Heart left ventricle (tissue), 16 donors: ENCODE measurements at regions not wholly inside any gene's neighbourhood (a gene's known extent, or its start where the extent isn't known, plus 50 kb on each side); places are given as distances from the start of the nearest gene placed in this dataset.

Source experiments
- ATAC-seq, 4 donors: fragments of 200-7000 bp; cut with Tn5 transposase; one replicate each; pipeline ENCODE4 v1.9.1; 2020 to 2022; ENCODE audit warnings: moderate library complexity in 4 of 4, mild to moderate bottlenecking in 3 of 4, moderate number of reproducible peaks in 1 of 4
- DNase-seq, 5 donors: peaks; one replicate each; pipeline ENCODE4 v3.0.0-alpha.2; 2020
- H3K27ac ChIP-seq, 12 donors: fragments of 200-600 bp; sonication (generic) in 4 of 12; one replicate each; pipeline versions ENCODE4 v1.5.0 to v1.8.0; 2016 to 2022; ENCODE audit warnings: mild to moderate bottlenecking in 2 of 12
- H3K27me3 ChIP-seq, 9 donors: fragments of 200-600 bp; sonication (generic) in 2 of 9; one replicate each; pipeline versions ENCODE4 v1.5.1 to v1.8.0; 2016 to 2022; ENCODE audit warnings: mild to moderate bottlenecking in 3 of 9
- H3K36me3 ChIP-seq, 9 donors: fragments of 200-600 bp; sonication (generic) in 2 of 9; one replicate each; pipeline versions ENCODE4 v1.5.0 to v1.8.0; 2018 to 2022; ENCODE audit warnings: mild to moderate bottlenecking in 2 of 9
- H3K4me1 ChIP-seq, 12 donors: fragments of 200-600 bp; sonication (generic) in 4 of 12; one replicate each; pipeline versions ENCODE4 v1.5.0 to v1.8.0; 2016 to 2022; ENCODE audit warnings: mild to moderate bottlenecking in 3 of 12
- H3K4me3 ChIP-seq, 12 donors: fragments of 200-600 bp; sonication (generic) in 4 of 12; one replicate each; pipeline versions ENCODE4 v1.5.0 to v1.8.0; 2017 to 2022; ENCODE audit warnings: mild to moderate bottlenecking in 9 of 12, moderate library complexity in 4 of 12
- H3K9me3 ChIP-seq, 12 donors: fragments of 200-600 bp; sonication (generic) in 4 of 12; one replicate each; pipeline versions ENCODE4 v1.5.0 to v1.8.0; 2016 to 2022; ENCODE audit warnings: mild to moderate bottlenecking in 1 of 12
- CTCF ChIP-seq, 12 donors: fragments of 200-600 bp; sonication (generic) in 4 of 12; IDR thresholded peaks; one replicate each; pipeline versions ENCODE4 v1.5.0 to v1.8.0; 2018 to 2022; ENCODE audit warnings: antibody characterized with exemption in 12 of 12, mild to moderate bottlenecking in 5 of 12
- POLR2A ChIP-seq, 2 donors: fragments of 450-650 bp; IDR thresholded peaks; one replicate each; pipeline ENCODE4 v1.6.1; 2017; ENCODE audit warnings: antibody characterized with exemption in 2 of 2, mild to moderate bottlenecking in 2 of 2, moderate library complexity in 2 of 2
- WGBS, 4 donors: extraction: QIAGEN DNeasy Blood & Tissue Kit in 2 of 4; methylation state at CpG; one replicate each; pipeline versions ENCODE4 v1.1.5 to v1.1.7; 2013 to 2018; 5-methylcytosine and 5-hydroxymethylcytosine counted together
- intact Hi-C, 10 donors: fragments of 100-400 bp; cut with DNase I; formaldehyde crosslinking; loops; one replicate each; pipeline versions ENCODE4 v1.11.1 to v1.14.2; 2022
- donor health status: ischemic (EF 13 %, LVEDD 7.1; RV severe dilation, severe dysfunction).
- donor health status: healthy with polysubstance abuse.
- donor health status: DM: no; HTN: yes; CAD: no.
- donor health status: DM: no; HTN: no; CAD: no.
- donor health status: ischemic (EF 25% LVEDD 6.9; RV normal size, moderate dysfunction).
- donor health status: ischemic (EF 25% LVEDD 5.7; RV mildly dilated, moderate dysfunction).
- donor health status: healthy.
- donor health status: DM: yes; HTN: yes; CAD: no.
- donor health status: ischemic (EF 35%, LVEDD 5.7; RV mildly dilated, moderate dysfunction).
- donor health status: nonischemic (EF 11% LVEDD 7.7; RV severe dilation, severe dysfunction).
- donor health status: DM: yes; HTN: yes; CAD: no.
- donor health status: PGD.
- donor health status: ischemic (EF 29% LVEDD 5.4; RV normal size, mild dysfunction).
- donor health status: nonischemic (EF 23%, LVEDD 6.1; RV moderate dilation, normal function).

DNA sequence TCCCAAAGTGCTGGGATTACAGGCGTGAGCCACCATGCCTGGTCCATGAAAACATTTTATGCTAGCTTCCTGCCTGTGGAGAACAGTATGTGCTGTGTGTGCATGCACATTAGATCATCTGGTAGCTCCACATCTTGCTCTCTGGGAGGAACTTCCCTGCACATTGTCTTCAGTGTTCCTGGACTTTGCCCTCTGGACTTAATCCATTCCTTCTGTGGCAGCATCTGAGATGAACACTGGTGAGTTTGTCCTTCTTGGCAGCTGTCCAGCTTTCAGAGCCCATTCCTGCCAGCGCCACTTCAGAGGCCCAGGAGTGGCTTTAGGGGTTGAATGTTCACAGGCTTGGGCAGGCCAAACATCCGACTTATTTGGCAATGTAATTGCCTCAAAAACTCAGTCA lies 65.2 kb downstream of the POU3F3 start:
- WGBS, 4 donors, result 48 to 62% (median 59%) methylated on average over 3 of the region's 3 CpGs
- Histone ChIP-seq H3K27me3 (peaks cover 0 to 4% (median 0%) of the 10 kb centered on the region in 9 donors), H3K36me3 (no peaks in the 10 kb centered on the region), H3K27ac (no peak overlapping the region), H3K4me1 (no peaks in the 10 kb centered on the region), H3K4me3 (no peak overlapping the region), H3K9me3 (peaks cover 0 to 21% (median 2%) of the 10 kb centered on the region in 12 donors)
- DNase-seq (no peak), ATAC-seq (no peak)
- intact Hi-C loops, result no loop called here
- TF ChIP-seq POLR2A (IDR thresholded peaks at IDR 0.05) (no peak), CTCF (IDR thresholded peaks at IDR 0.05) (no peak)

- no peak for ATAC-seq
- no peak for DNase-seq
Measured at GRCh38 chr2:104923665-104924064, 69.8 kb downstream of the POU3F3 start.

DNA sequence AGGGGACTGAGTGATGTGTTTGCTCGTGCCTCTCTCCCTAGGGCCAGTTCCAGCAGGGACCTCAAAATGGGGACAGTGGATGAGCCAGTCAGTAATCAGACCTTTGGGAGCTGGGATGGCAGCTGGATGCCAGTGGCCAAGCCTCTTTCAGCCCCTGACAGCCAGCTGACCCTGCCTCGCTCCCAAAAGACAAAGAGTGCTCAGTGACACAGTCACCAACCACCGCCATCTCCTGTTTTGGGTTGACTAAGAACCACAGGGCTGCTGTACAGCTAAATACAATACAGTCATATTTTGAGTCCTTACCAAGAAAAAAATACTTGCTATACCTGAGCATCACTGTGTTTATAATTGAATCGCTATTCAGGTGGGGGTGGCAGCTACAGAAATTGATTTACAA lies 75.7 kb downstream of the POU3F3 start:
- no peak for ATAC-seq
- intact Hi-C loops, result no loop called here
- no peak for DNase-seq
- Histone ChIP-seq H3K4me3 (no peak overlapping the region), H3K9me3 (no peaks in the 10 kb centered on the region), H3K4me1 (no peaks in the 10 kb centered on the region), H3K27me3 (peaks cover 0 to 4% (median 0%) of the 10 kb centered on the region in 9 donors), H3K27ac (no peak overlapping the region), H3K36me3 (no peaks in the 10 kb centered on the region)
- TF ChIP-seq POLR2A (IDR thresholded peaks at IDR 0.05), result no peak
- no peak for TF ChIP-seq CTCF (IDR thresholded peaks at IDR 0.05)
- WGBS, 4 donors, result 71 to 78% (median 74%) methylated on average over 4 of the region's 4 CpGs

More at GRCh38 chr2:104923665-104924064, 69.8 kb downstream of the POU3F3 start:
- no peak for TF ChIP-seq POLR2A (IDR thresholded peaks at IDR 0.05)
- Histone ChIP-seq H3K4me1 (no peaks in the 10 kb centered on the region), H3K27ac (no peak overlapping the region), H3K36me3 (no peaks in the 10 kb centered on the region), H3K9me3 (peaks cover 0 to 21% (median 2%) of the 10 kb centered on the region in 12 donors), H3K27me3 (peaks cover 0 to 4% (median 0%) of the 10 kb centered on the region in 9 donors), H3K4me3 (no peak overlapping the region)
- 65 to 79% (median 72%) methylated on average over 3 of the region's 3 CpGs for WGBS, 4 donors
- intact Hi-C loops, result no loop called here

DNA sequence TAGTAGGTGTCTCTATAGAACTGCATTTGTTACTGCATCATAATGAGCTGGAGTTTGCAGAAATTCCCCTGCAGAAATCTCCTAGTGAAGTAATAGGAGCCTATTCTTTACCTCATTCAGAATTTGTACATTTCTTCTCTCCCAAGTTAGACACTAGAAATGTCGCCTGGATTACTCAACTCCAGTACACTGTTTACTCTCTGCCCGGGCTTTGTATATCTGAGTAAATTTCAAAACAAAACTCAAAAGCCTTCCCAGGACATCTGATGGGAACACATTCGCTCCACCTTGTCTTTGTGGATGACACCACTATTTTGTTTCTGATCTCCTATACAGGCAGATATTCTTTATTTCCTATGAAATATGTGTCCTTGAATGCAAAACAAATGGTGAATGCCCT lies 76.8 kb downstream of the POU3F3 start:
- H3K36me3 ChIP-seq, result no peaks in the 10 kb centered on the region
- 78 to 84% (median 79%) methylated on average over 3 of the region's 3 CpGs for WGBS, 4 donors
- TF ChIP-seq POLR2A (IDR thresholded peaks at IDR 0.05), result no peak
- TF ChIP-seq CTCF (IDR thresholded peaks at IDR 0.05), result no peak
- no peaks in the 10 kb centered on the region for H3K4me1 ChIP-seq
- intact Hi-C loops, result no loop called here
- no peaks in the 10 kb centered on the region for H3K9me3 ChIP-seq
- ATAC-seq (no peak), DNase-seq (no peak)
- H3K27me3 ChIP-seq, result peaks cover 0 to 4% (median 0%) of the 10 kb centered on the region in 9 donors
- no peak overlapping the region for H3K4me3 ChIP-seq
- no peak overlapping the region for H3K27ac ChIP-seq

DNA sequence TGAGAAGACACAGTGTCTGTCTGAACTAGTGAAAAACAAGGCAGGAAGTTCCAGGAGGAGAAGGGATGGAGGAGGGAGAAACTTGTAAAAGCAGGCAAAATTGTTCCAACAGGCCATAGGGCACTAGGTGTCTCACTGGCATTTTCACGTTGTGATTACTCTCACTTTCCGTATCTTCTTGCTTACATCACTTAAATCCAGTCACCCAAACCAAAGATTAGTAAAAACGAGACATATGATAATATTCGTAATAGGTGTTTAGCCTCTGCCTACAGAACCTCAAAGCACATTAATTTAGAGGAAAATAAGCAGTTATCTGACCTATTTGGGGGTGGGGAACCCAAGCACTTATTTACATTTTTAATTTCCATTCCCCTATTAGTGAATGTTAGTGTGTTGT lies 78.3 kb downstream of the POU3F3 start:
- intact Hi-C loops, result no loop called here
- Histone ChIP-seq H3K4me1 (no peaks in the 10 kb centered on the region), H3K9me3 (no peaks in the 10 kb centered on the region), H3K36me3 (no peaks in the 10 kb centered on the region), H3K27ac (no peak overlapping the region), H3K4me3 (no peak overlapping the region), H3K27me3 (peaks cover 0 to 4% (median 0%) of the 10 kb centered on the region in 9 donors)
- 61 to 75% (median 69%) methylated on average over 4 of the region's 4 CpGs for WGBS, 4 donors
- ATAC-seq, result no peak
- DNase-seq, result no peak
- TF ChIP-seq CTCF (IDR thresholded peaks at IDR 0.05), result no peak
- no peak for TF ChIP-seq POLR2A (IDR thresholded peaks at IDR 0.05)
